Stimulated activated CD8-positive, alpha-beta memory T cell treated with anti-CD3 and anti-CD28 coated beads, Interleukin-15, amount 100 ng/mL, for 24 hours (primary cell): ENCODE measurements at regions not wholly inside any gene's neighbourhood (a gene's known extent, or its start where the extent isn't known, plus 50 kb on each side); places are given as distances from the start of the nearest gene placed in this dataset.
"Not testable (repeated sequence)": the region's sequence is repeated elsewhere in the genome, so short reads cannot be mapped to it uniquely, and the experiment has no call there.

Experiments
- DNase-seq: peaks from one replicate; pipeline ENCODE4 v3.0.0-alpha.2; 2020; ENCODE audit warnings: low read depth

- no peak for DNase-seq
These were observed 60.2 kb upstream of the ZNF469 start for GRCh38 chr16:88322500-88322970.

- DNase-seq: no peak
These were observed 59.7 kb upstream of the ZNF469 start for GRCh38 chr16:88323041-88323440.

- no peak for DNase-seq
These were observed 59.0 kb upstream of the ZNF469 start for GRCh38 chr16:88323546-88324330.

GRCh38 chr16:88325087-88325750 lies 57.5 kb upstream of the ZNF469 start:
- DNase-seq: no peak

- no peak for DNase-seq
These were observed 56.8 kb upstream of the ZNF469 start for GRCh38 chr16:88325976-88326375.

GRCh38 chr16:88326611-88327485 lies 55.9 kb upstream of the ZNF469 start:
- no peak for DNase-seq

- no peak for DNase-seq
These were observed 55.0 kb upstream of the ZNF469 start for GRCh38 chr16:88327561-88328312.

GRCh38 chr16:88328313-88328980 lies 54.3 kb upstream of the ZNF469 start:
- no peak for DNase-seq

- DNase-seq: no peak
These were observed 52.7 kb upstream of the ZNF469 start for GRCh38 chr16:88329726-88330700.

GRCh38 chr16:88330971-88331890 lies 51.5 kb upstream of the ZNF469 start:
- DNase-seq: no peak

GRCh38 chr16:88331989-88332920 lies 50.5 kb upstream of the ZNF469 start:
- no peak for DNase-seq

- DNase-seq: not testable (repeated sequence)
These were observed 49.6 kb upstream of the ZNF469 start for GRCh38 chr16:88332921-88333825.
